C4-2B (cell line): ENCODE measurements at regions not wholly inside any gene's neighbourhood (a gene's known extent, or its start where the extent isn't known, plus 50 kb on each side); places are given as distances from the start of the nearest gene placed in this dataset.

Experiments
- H3K27ac ChIP-seq: fragments of 450-650 bp; 2 replicates; pipeline ENCODE4 v1.5.1; 2017
- CTCF ChIP-seq: fragments of 450-650 bp; conservative IDR thresholded peaks from 2 replicates; pipeline ENCODE4 v1.5.1; 2017; ENCODE audit warnings: mild to moderate bottlenecking
- ZFX ChIP-seq: fragments of 450-650 bp; IDR thresholded peaks from 2 replicates; pipeline ENCODE4 v1.6.1; 2017

- TF ChIP-seq ZFX (no peak), CTCF (no peak)
- no peak overlapping the region for H3K27ac ChIP-seq
Measured at GRCh38 chr2:18106841-18107240, 228.4 kb downstream of the KCNS3 start.

GRCh38 chr2:18105929-18106328, 227.5 kb downstream of the KCNS3 start:
- TF ChIP-seq CTCF, result no peak
- no peak for TF ChIP-seq ZFX

GRCh38 chr2:18104595-18105224, 226.2 kb downstream of the KCNS3 start:
- TF ChIP-seq CTCF, result no peak
- no peak for TF ChIP-seq ZFX
- no peak overlapping the region for H3K27ac ChIP-seq

More at GRCh38 chr2:18105929-18106328, 227.5 kb downstream of the KCNS3 start:
- H3K27ac ChIP-seq, result no peak overlapping the region

- TF ChIP-seq ZFX (no peak), CTCF (no peak)
- no peak overlapping the region for H3K27ac ChIP-seq
Measured at GRCh38 chr2:18096836-18097405, 218.5 kb downstream of the KCNS3 start.

- TF ChIP-seq ZFX, result no peak
- no peak for TF ChIP-seq CTCF
- H3K27ac ChIP-seq, result no peak overlapping the region
Measured at GRCh38 chr2:18094277-18094676, 215.8 kb downstream of the KCNS3 start.

DNA sequence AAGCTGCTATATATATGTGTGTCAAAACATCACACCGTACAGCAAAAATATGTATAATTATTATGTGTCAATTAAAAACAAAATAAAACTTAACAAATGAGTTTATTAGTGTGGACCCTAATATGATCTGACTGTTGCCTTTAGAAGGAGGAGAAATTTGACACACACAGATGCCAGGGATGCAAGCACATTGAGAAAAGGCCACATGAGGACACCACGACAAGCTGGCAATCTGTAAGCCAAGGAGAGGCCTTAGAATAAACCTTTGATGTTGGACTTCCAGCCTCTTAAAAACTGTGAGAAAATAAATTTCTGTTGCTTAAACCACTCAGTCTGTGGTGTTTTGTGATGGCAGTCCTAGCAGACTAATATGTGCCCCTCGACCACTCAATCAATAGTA, 214.7 kb downstream of the KCNS3 start:
- TF ChIP-seq CTCF (no peak), ZFX (no peak)
- H3K27ac ChIP-seq, result no peak overlapping the region

DNA sequence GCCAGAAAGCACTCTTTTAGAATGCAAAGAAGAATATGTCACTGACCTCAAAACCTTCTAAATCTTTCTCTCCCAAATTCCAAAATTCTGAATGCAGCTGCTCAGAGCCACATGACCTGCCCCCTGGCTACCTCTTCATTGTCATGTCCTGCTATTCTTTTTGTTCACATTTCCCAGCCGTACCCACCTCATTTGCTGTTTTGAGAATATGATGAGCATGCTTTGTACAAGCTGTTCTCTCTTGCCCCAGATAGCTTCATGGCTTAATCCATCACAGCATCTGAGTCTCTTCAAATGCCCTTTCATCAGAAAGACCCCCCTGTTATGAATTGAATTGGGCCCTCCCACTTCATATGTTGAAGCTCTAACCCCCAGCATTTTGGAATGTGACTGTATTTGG, 214.3 kb downstream of the KCNS3 start:
- no peak overlapping the region for H3K27ac ChIP-seq
- TF ChIP-seq CTCF (no peak), ZFX (no peak)
